OCI-LY1 (cell line): ENCODE measurements at regions not wholly inside any gene's neighbourhood (a gene's known extent, or its start where the extent isn't known, plus 50 kb on each side); places are given as distances from the start of the nearest gene placed in this dataset.

Experiments
- H2AFZ ChIP-seq: fragments of 200-600 bp; sonication (generic), shearing (Covaris generic); 2 replicates; pipeline ENCODE4 v1.6.0; 2014; ENCODE audit warnings: antibody characterized with exemption, mild to moderate bottlenecking, low read length
- H3F3A ChIP-seq: fragments of 200-600 bp; sonication (generic), shearing (Covaris generic); 2 replicates; pipeline ENCODE4 v1.6.0; 2014; ENCODE audit warnings: mild to moderate bottlenecking, antibody characterized with exemption, low read length, moderate library complexity; ENCODE audit not compliant: insufficient read depth
- H3K27ac ChIP-seq: fragments of 200-600 bp; sonication (generic); 2 replicates; pipeline ENCODE4 v1.5.1; 2014; ENCODE audit warnings: low read length, mixed run types, mild to moderate bottlenecking, low read depth; ENCODE audit not compliant: poor library complexity, severe bottlenecking
- H3K27me3 ChIP-seq: fragments of 200-600 bp; sonication (generic); 2 replicates; pipeline ENCODE4 v1.6.0; 2014; ENCODE audit warnings: antibody characterized with exemption, mild to moderate bottlenecking, low read length, moderate library complexity; ENCODE audit not compliant: insufficient read depth
- H3K36me3 ChIP-seq: fragments of 200-600 bp; sonication (generic); 2 replicates; pipeline ENCODE4 v1.6.1; 2014; ENCODE audit warnings: mild to moderate bottlenecking, antibody characterized with exemption, low read length, moderate library complexity, mixed read lengths; ENCODE audit not compliant: insufficient read depth
- H3K4me1 ChIP-seq: fragments of 200-600 bp; sonication (generic); 2 replicates; pipeline ENCODE4 v1.5.1; 2014; ENCODE audit warnings: mild to moderate bottlenecking, low read length, moderate library complexity; ENCODE audit not compliant: insufficient read depth, severe bottlenecking
- H3K4me2 ChIP-seq: fragments of 200-600 bp; sonication (generic), shearing (Covaris generic); 2 replicates; pipeline ENCODE4 v1.6.1; 2014; ENCODE audit warnings: low read length
- H3K4me3 ChIP-seq: fragments of 200-600 bp; sonication (generic); 2 replicates; pipeline ENCODE4 v1.5.1; 2014; ENCODE audit warnings: low read length, low read depth, mild to moderate bottlenecking, mixed read lengths; ENCODE audit not compliant: poor library complexity, severe bottlenecking
- H3K79me2 ChIP-seq: fragments of 200-600 bp; shearing (Covaris generic); 2 replicates; pipeline ENCODE4 v1.6.1; 2016; ENCODE audit warnings: mixed run types, low read length, mixed read lengths; ENCODE audit not compliant: insufficient read depth
- H3K9ac ChIP-seq: fragments of 200-600 bp; sonication (generic), shearing (Covaris generic); 2 replicates; pipeline ENCODE4 v1.6.1; 2014; ENCODE audit warnings: mild to moderate bottlenecking, low read length, mixed read lengths
- H3K9me2 ChIP-seq: fragments of 200-600 bp; sonication (generic), shearing (Covaris generic); 2 replicates; pipeline ENCODE4 v1.6.1; 2014; ENCODE audit warnings: low read depth, mild to moderate bottlenecking, low read length, mixed read lengths
- H3K9me3 ChIP-seq: fragments of 200-600 bp; shearing (Covaris generic); 2 replicates; pipeline ENCODE4 v1.6.1; 2014; ENCODE audit warnings: low read length, mixed read lengths
- H4K20me1 ChIP-seq: fragments of 200-600 bp; sonication (generic), shearing (Covaris generic); 2 replicates; pipeline ENCODE4 v1.6.0; 2016; ENCODE audit warnings: mild to moderate bottlenecking, low read length; ENCODE audit not compliant: insufficient read depth
- CTCF ChIP-seq: fragments of 200-600 bp; sonication (generic), shearing (Covaris generic); IDR thresholded peaks from 2 replicates; pipeline ENCODE4 v1.5.1; 2017; ENCODE audit warnings: mild to moderate bottlenecking, antibody characterized with exemption, low read length, moderate library complexity, mixed read lengths
- EZH2 ChIP-seq: fragments of 200-600 bp; sonication (generic), shearing (Covaris generic); IDR thresholded peaks from 2 replicates; pipeline ENCODE4 v1.8.0; 2017; ENCODE audit warnings: borderline replicate concordance, mixed run types, mild to moderate bottlenecking, antibody characterized with exemption, low read length, moderate library complexity, mixed read lengths

GRCh38 chr4:8672486-8672885 lies 79.9 kb downstream of the CPZ start:
- Histone ChIP-seq H3K36me3 (no peaks in the 10 kb centered on the region), H3K9ac (no peak overlapping the region), H4K20me1 (no peaks in the 10 kb centered on the region), H3F3A (no peaks in the 10 kb centered on the region), H3K9me2 (no peaks in the 10 kb centered on the region), H3K9me3 (no peaks in the 10 kb centered on the region), H3K4me2 (no peak overlapping the region), H3K4me1 (no peaks in the 10 kb centered on the region), H2AFZ (no peak overlapping the region), H3K79me2 (no peaks in the 10 kb centered on the region), H3K4me3 (no peak overlapping the region), H3K27me3 (no peaks in the 10 kb centered on the region), H3K27ac (no peak overlapping the region)
- TF ChIP-seq CTCF = no peak
- TF ChIP-seq EZH2 = no peak

- no peaks in the 10 kb centered on the region for H3K79me2 ChIP-seq
- H3K9ac ChIP-seq = no peak overlapping the region
- H3K36me3 ChIP-seq = no peaks in the 10 kb centered on the region
- no peaks in the 10 kb centered on the region for H3K27me3 ChIP-seq
- no peak for TF ChIP-seq CTCF
- no peak for TF ChIP-seq EZH2
- H3K9me3 ChIP-seq = no peaks in the 10 kb centered on the region
- no peak overlapping the region for H3K27ac ChIP-seq
- H3F3A ChIP-seq = no peaks in the 10 kb centered on the region
- H2AFZ ChIP-seq = no peak overlapping the region
- no peaks in the 10 kb centered on the region for H4K20me1 ChIP-seq
- no peak overlapping the region for H3K4me3 ChIP-seq
- no peaks in the 10 kb centered on the region for H3K9me2 ChIP-seq
- H3K4me1 ChIP-seq = no peaks in the 10 kb centered on the region
- no peak overlapping the region for H3K4me2 ChIP-seq
Measured at GRCh38 chr4:8671712-8672290, 79.2 kb downstream of the CPZ start.
